HCT116 (cell line): ENCODE measurements at regions not wholly inside any gene's neighbourhood (a gene's known extent, or its start where the extent isn't known, plus 50 kb on each side); places are given as distances from the start of the nearest gene placed in this dataset.

Experiments used
- ATAC-seq: fragments of 200-7000 bp; cut with Tn5 transposase; 2 replicates; pipeline ENCODE4 v1.9.1; 2020; ENCODE audit warnings: mild to moderate bottlenecking, moderate library complexity
- BruUV-seq: library from RNA; stranded (reverse); fragments of 400-500 nt; replicated peaks from 2 replicates; lab custom pipeline; 2021; lab: Mats Ljungman, UMichigan
- CTCF ChIA-PET: fragments of 300-600 bp; sonication (Branson Sonifier 250); formaldehyde crosslinking; loops from one replicate; lab custom pipeline; 2021; ENCODE audit warnings: antibody characterized with exemption; lab: Charles Lee
- POLR2A ChIA-PET: fragments of 300-600, 350-600 bp; sonication (Branson Sonifier 250); formaldehyde crosslinking; loops from one replicate; lab custom pipeline; 2021; ENCODE audit warnings: antibody characterized with exemption; lab: Charles Lee
- RAD21 ChIA-PET, 2 experiments: fragments of 300-600 bp; sonication (Branson Sonifier 250); formaldehyde crosslinking; loops; one replicate each; lab custom pipeline; 2023; ENCODE audit warnings: low total read pairs in 2 of 2; ENCODE audit not compliant: uncharacterized antibody in 2 of 2, unreplicated experiment in 2 of 2, low non-redundant PET in 1 of 2; lab: Charles Lee
- DNase-seq: peaks from one replicate; pipeline ENCODE4 v3.0.0-alpha.2; 2010; ENCODE audit warnings: low read depth, low spot score
- H2AFZ ChIP-seq: fragments of 200-600 bp; shearing (Covaris generic), sonication (generic); 2 replicates; pipeline ENCODE4 v1.6.1; 2017; ENCODE audit warnings: low read depth, mixed run types, mixed read lengths, antibody characterized with exemption, low read length; ENCODE audit not compliant: poor library complexity, severe bottlenecking
- H3K27ac ChIP-seq: 2 replicates; pipeline ENCODE4 v1.5.1; 2012; ENCODE audit warnings: low read depth, low read length
- H3K27me3 ChIP-seq: fragments of 200-600 bp; sonication (generic); 2 replicates; pipeline ENCODE4 v1.6.1; 2016; ENCODE audit warnings: mixed run types, low read length, mixed read lengths; ENCODE audit not compliant: insufficient read depth
- H3K36me3 ChIP-seq, 2 experiments: fragments of 200-500 bp in 1 of 2; fragments of 200-600 bp in 1 of 2; sonication (Bioruptor generic) in 1 of 2; sonication (generic) in 1 of 2; 2 replicates each; pipeline versions ENCODE4 v1.5.1 to v1.6.1; 2014 to 2016; ENCODE audit warnings: low read length in 2 of 2, inconsistent platforms in 1 of 2, mixed read lengths in 1 of 2, mixed run types in 1 of 2; ENCODE audit not compliant: insufficient read depth in 2 of 2, control insufficient read depth in 1 of 2
- H3K4me1 ChIP-seq, 2 experiments: fragments of 200-600 bp in 1 of 2; sonication (generic) in 1 of 2; 2 replicates each; pipeline versions ENCODE4 v1.5.1 to v1.6.1; 2012 to 2017; ENCODE audit warnings: low read length in 2 of 2, inconsistent platforms in 1 of 2, mild to moderate bottlenecking in 1 of 2, mixed read lengths in 1 of 2, mixed run types in 1 of 2, moderate library complexity in 1 of 2; ENCODE audit not compliant: insufficient read depth in 2 of 2, control insufficient read depth in 1 of 2
- H3K4me2 ChIP-seq: fragments of 200-600 bp; sonication (generic); 2 replicates; pipeline ENCODE4 v1.6.1; 2017; ENCODE audit warnings: mixed run types, low read length, mixed read lengths
- H3K4me3 ChIP-seq, 2 experiments: fragments of 200-600 bp in 1 of 2; sonication (generic) in 1 of 2; replicated peaks in 1 of 2; 2 replicates each; pipeline ENCODE4 v1.5.1; 2011 to 2016; ENCODE audit warnings: low read length in 2 of 2, control low read depth in 1 of 2, low read depth in 1 of 2, mild to moderate bottlenecking in 1 of 2, mixed read lengths in 1 of 2, mixed run types in 1 of 2
- H3K79me2 ChIP-seq: fragments of 200-600 bp; sonication (generic); 2 replicates; pipeline ENCODE4 v1.6.1; 2017; ENCODE audit warnings: mild to moderate bottlenecking, mixed run types, low read length, moderate library complexity, mixed read lengths; ENCODE audit not compliant: insufficient read depth
- H3K9ac ChIP-seq: fragments of 200-600 bp; sonication (generic); 2 replicates; pipeline ENCODE4 v1.6.1; 2016; ENCODE audit warnings: low read length, mixed read lengths
- H3K9me2 ChIP-seq: fragments of 200-600 bp; sonication (generic), shearing (Covaris generic); 2 replicates; pipeline ENCODE4 v1.6.1; 2017; ENCODE audit warnings: mixed run types, mild to moderate bottlenecking, moderate library complexity; ENCODE audit not compliant: insufficient read depth
- H3K9me3 ChIP-seq, 2 experiments: fragments of 200-500 bp in 1 of 2; fragments of 200-600 bp in 1 of 2; sonication (Bioruptor generic) in 1 of 2; sonication (generic) in 1 of 2; 2 replicates each; pipeline ENCODE4 v1.6.1; 2014 to 2017; ENCODE audit warnings: low read length in 2 of 2, mixed read lengths in 2 of 2, inconsistent platforms in 1 of 2, low read depth in 1 of 2, mild to moderate bottlenecking in 1 of 2, mixed run types in 1 of 2, moderate library complexity in 1 of 2; ENCODE audit not compliant: control insufficient read depth in 1 of 2, insufficient read depth in 1 of 2
- H4K20me1 ChIP-seq: fragments of 200-600 bp; sonication (generic), shearing (Covaris generic); 2 replicates; pipeline ENCODE4 v1.6.1; 2017; ENCODE audit warnings: mixed run types, mild to moderate bottlenecking, moderate library complexity; ENCODE audit not compliant: insufficient read depth
- ATF3 ChIP-seq: IDR thresholded peaks from 2 replicates; pipeline ENCODE4 v1.6.1; 2012
- CBX3 ChIP-seq: IDR thresholded peaks from 2 replicates; pipeline ENCODE4 v1.6.1; 2012; ENCODE audit warnings: low read depth
- EGR1 ChIP-seq: IDR thresholded peaks from 2 replicates; pipeline ENCODE4 v1.6.1; 2012; ENCODE audit warnings: low read depth
- EZH2 ChIP-seq: fragments of 200-600 bp; sonication (generic); IDR thresholded peaks from 2 replicates; pipeline ENCODE4 v1.6.1; 2017; ENCODE audit warnings: antibody characterized with exemption, mixed run types
- FOSL1 ChIP-seq: IDR thresholded peaks from 2 replicates; pipeline ENCODE4 v1.6.1; 2012; ENCODE audit warnings: low read depth
- JUND ChIP-seq: IDR thresholded peaks from 2 replicates; pipeline ENCODE4 v1.6.1; 2012
- MAX ChIP-seq: IDR thresholded peaks from 2 replicates; pipeline ENCODE4 v1.6.1; 2012
- POLR2A ChIP-seq: IDR thresholded peaks from 2 replicates; pipeline ENCODE4 v1.7.0; 2011; ENCODE audit warnings: borderline replicate concordance; ENCODE audit not compliant: insufficient read depth, insufficient read length; ENCODE audit errors: extremely low read depth
- POLR2AphosphoS5 ChIP-seq: IDR thresholded peaks from 2 replicates; pipeline ENCODE4 v1.6.1; 2011; ENCODE audit warnings: mild to moderate bottlenecking, low read depth, low read length, moderate library complexity
- RAD21 ChIP-seq: IDR thresholded peaks from 2 replicates; pipeline ENCODE4 v1.6.1; 2012; ENCODE audit warnings: low read depth, mild to moderate bottlenecking
- SRF ChIP-seq: IDR thresholded peaks from 2 replicates; pipeline ENCODE4 v1.6.1; 2012; ENCODE audit warnings: low read depth
- YY1 ChIP-seq: IDR thresholded peaks from 2 replicates; pipeline ENCODE4 v1.6.1; 2011; ENCODE audit warnings: low read length, low read depth, moderate library complexity, mild to moderate bottlenecking; ENCODE audit not compliant: insufficient replicate concordance; ENCODE audit errors: extremely low read depth
- ZBTB33 ChIP-seq: IDR thresholded peaks from 2 replicates; pipeline ENCODE4 v1.6.1; 2011; ENCODE audit warnings: mild to moderate bottlenecking, low read length, moderate library complexity; ENCODE audit not compliant: insufficient replicate concordance; ENCODE audit errors: extremely low read depth
- ZFX ChIP-seq: fragments of 450-650 bp; IDR thresholded peaks from 2 replicates; pipeline ENCODE4 v1.6.1; 2017
- ZNF274 ChIP-seq: fragments of 200-500 bp; sonication (Bioruptor generic); IDR thresholded peaks from 2 replicates; pipeline ENCODE4 v1.6.1; 2014; ENCODE audit warnings: mild to moderate bottlenecking, low read depth, low read length, inconsistent platforms
- intact Hi-C: fragments of 100-400 bp; cut with micrococcal nuclease; formaldehyde crosslinking; loops from 2 replicates; pipeline ENCODE4 v1.10.0; 2022

GRCh38 chr2:41741951-41742595 is 305.7 kb upstream of the PKDCC start:
- DNase-seq (no peak), ATAC-seq (no peak)
- H3K9me3 ChIP-seq: no peaks in the 10 kb centered on the region
- peaks cover 9% of the 10 kb centered on the region for H3K27me3 ChIP-seq
- ChIA-PET CTCF (no interaction called here), RAD21 (no interaction called here), POLR2A (no interaction called here)
- H4K20me1 ChIP-seq: no peaks in the 10 kb centered on the region
- no peak overlapping the region for H2AFZ ChIP-seq
- H3K4me2 ChIP-seq: no peak overlapping the region
- no peak overlapping the region for H3K27ac ChIP-seq
- H3K36me3 ChIP-seq: no peaks in the 10 kb centered on the region
- H3K9ac ChIP-seq: no peak overlapping the region
- no peak overlapping the region for H3K4me3 ChIP-seq
- H3K4me1 ChIP-seq: no peaks in the 10 kb centered on the region
- TF ChIP-seq RAD21 (no peak), EZH2 (no peak), JUND (no peak), POLR2A (no peak), MAX (no peak), EGR1 (no peak), SRF (no peak), YY1 (no peak), ZFX (no peak), CBX3 (no peak), ZNF274 (no peak), ZBTB33 (no peak), FOSL1 (no peak), POLR2AphosphoS5 (no peak), ATF3 (no peak)
- intact Hi-C loops: no loop called here
- no peaks in the 10 kb centered on the region for H3K9me2 ChIP-seq
- BruUV-seq: no TSS peak
- no peaks in the 10 kb centered on the region for H3K79me2 ChIP-seq
